B cell (primary cell): ENCODE measurements at regions not wholly inside any gene's neighbourhood (a gene's known extent, or its start where the extent isn't known, plus 50 kb on each side); places are given as distances from the start of the nearest gene placed in this dataset.

Experiments
- ATAC-seq: fragments of 200-7000 bp; cut with Tn5 transposase; one replicate; pipeline ENCODE4 v1.10.0; 2021; ENCODE audit warnings: low read depth, mild to moderate bottlenecking, moderate number of reproducible peaks, moderate library complexity
- CTCF ChIA-PET: fragments of 350-600 bp; sonication (Branson Sonifier 250); formaldehyde crosslinking; loops from one replicate; lab custom pipeline; 2021; ENCODE audit warnings: antibody characterized with exemption, inconsistent platforms; lab: Charles Lee
- POLR2A ChIA-PET: fragments of 350-600 bp; sonication (Branson Sonifier 250); formaldehyde crosslinking; loops from one replicate; lab custom pipeline; 2021; ENCODE audit warnings: antibody characterized with exemption; lab: Charles Lee
- DNase-seq: peaks from one replicate; pipeline ENCODE4 v3.0.0; 2013
- H2AFZ ChIP-seq: 2 replicates; pipeline ENCODE4 v1.6.1; 2012; ENCODE audit warnings: mild to moderate bottlenecking, low read depth, low read length; ENCODE audit not compliant: insufficient read depth, poor library complexity, severe bottlenecking
- H3K27ac ChIP-seq, 2 donors: 1 replicate in 1 of 2; 2 replicates in 1 of 2; pipeline ENCODE4 v1.5.1; 2012 to 2013; ENCODE audit warnings: low read length in 2 of 2, mild to moderate bottlenecking in 2 of 2, moderate library complexity in 1 of 2
- H3K27me3 ChIP-seq, 4 experiments: fragments of 200-600 bp in 1 of 4; sonication (generic) in 1 of 4; replicated peaks in 1 of 4; 1 replicate in 2 of 4; 2 replicates in 2 of 4; pipeline versions ENCODE4 v1.6.1 to v1.7.0; 2013 to 2016; ENCODE audit warnings: low read length in 3 of 4, mild to moderate bottlenecking in 2 of 4, mixed read lengths in 1 of 4, moderate library complexity in 1 of 4; ENCODE audit not compliant: insufficient read depth in 4 of 4, control insufficient read depth in 3 of 4; ENCODE audit errors: control extremely low read depth in 1 of 4
- H3K36me3 ChIP-seq, 2 experiments: replicated peaks in 1 of 2; 1 replicate in 1 of 2; 2 replicates in 1 of 2; pipeline versions ENCODE4 v1.6.1 to v1.7.1; 2013; ENCODE audit warnings: low read length in 1 of 2; ENCODE audit not compliant: insufficient read depth in 2 of 2, control insufficient read depth in 1 of 2; ENCODE audit errors: control extremely low read depth in 1 of 2, extremely low read depth in 1 of 2
- H3K4me1 ChIP-seq, 2 donors: fragments of 200-600 bp in 1 of 2; sonication (generic) in 1 of 2; 1 replicate in 1 of 2; 2 replicates in 1 of 2; pipeline versions ENCODE4 v1.5.1 to v1.6.1; 2013 to 2017; ENCODE audit warnings: low read length in 2 of 2; ENCODE audit not compliant: control insufficient read depth in 2 of 2, insufficient read depth in 2 of 2
- H3K4me2 ChIP-seq: replicated peaks from 2 replicates; pipeline ENCODE3; 2012; ENCODE audit warnings: mild to moderate bottlenecking, low read depth, low read length; ENCODE audit not compliant: poor library complexity, severe bottlenecking
- H3K4me3 ChIP-seq, 5 experiments: fragments of 200-600 bp in 1 of 5; sonication (generic) in 1 of 5; 1 replicate in 3 of 5; 2 replicates in 2 of 5; pipeline versions ENCODE4 v1.5.1 to v1.7.0; 2011 to 2016; ENCODE audit warnings: low read length in 4 of 5, mild to moderate bottlenecking in 4 of 5, low read depth in 2 of 5, control low read depth in 1 of 5, moderate library complexity in 1 of 5; ENCODE audit not compliant: insufficient read depth in 1 of 5; ENCODE audit errors: control extremely low read depth in 1 of 5, extremely low read depth in 1 of 5
- H3K79me2 ChIP-seq: fragments of 200-600 bp; sonication (generic); one replicate; pipeline ENCODE4 v1.6.0; 2016; ENCODE audit warnings: low read length; ENCODE audit not compliant: control insufficient read depth, insufficient read depth
- H3K9ac ChIP-seq: fragments of 200-600 bp; sonication (generic); 2 replicates; pipeline ENCODE4 v1.6.1; 2017; ENCODE audit warnings: mild to moderate bottlenecking, low read length, moderate library complexity
- H3K9me3 ChIP-seq, 3 donors: one replicate each; pipeline versions ENCODE4 v1.6.1 to v1.7.1; 2013; ENCODE audit warnings: low read length in 2 of 3; ENCODE audit not compliant: control insufficient read depth in 2 of 3, insufficient read depth in 1 of 3; ENCODE audit errors: control extremely low read depth in 1 of 3
- H4K20me1 ChIP-seq: 2 replicates; pipeline ENCODE4 v1.6.0; 2012; ENCODE audit warnings: mild to moderate bottlenecking, low read length; ENCODE audit not compliant: insufficient read depth, control insufficient read depth, poor library complexity, severe bottlenecking
- H3K27ac Mint-ChIP-seq: one replicate; pipeline ENCODE4 v1.8.0; 2021; ENCODE audit warnings: mixed read lengths
- H3K27me3 Mint-ChIP-seq: one replicate; pipeline ENCODE4 v1.8.0; 2021; ENCODE audit warnings: mixed read lengths
- H3K4me1 Mint-ChIP-seq: one replicate; pipeline ENCODE4 v1.8.0; 2021; ENCODE audit warnings: mixed read lengths
- H3K4me3 Mint-ChIP-seq: one replicate; pipeline ENCODE4 v1.8.0; 2021; ENCODE audit warnings: mixed read lengths
- H3K9me3 Mint-ChIP-seq: one replicate; pipeline ENCODE4 v1.8.0; 2022; ENCODE audit warnings: mixed read lengths; ENCODE audit not compliant: insufficient read depth
- EZH2 ChIP-seq: IDR thresholded peaks from 2 replicates; pipeline ENCODE4 v1.6.1; 2012; ENCODE audit warnings: borderline replicate concordance, low read depth, mild to moderate bottlenecking, moderate library complexity, low read length; ENCODE audit not compliant: insufficient read depth, poor library complexity, severe bottlenecking
- WGBS: methylation state at CpG from one replicate; pipeline ENCODE4 v1.1.5; 2013; ENCODE audit warnings: missing lambda C conversion rate; ENCODE audit not compliant: insufficient coverage; 5-methylcytosine and 5-hydroxymethylcytosine counted together
- intact Hi-C: fragments of 100-400 bp; cut with micrococcal nuclease; formaldehyde crosslinking; loops from one replicate; pipeline ENCODE4 v1.10.0; 2022
- TF ChIP-seq, protein P1 (sequence below): fragments of 200-600 bp; IDR thresholded peaks from one replicate; pipeline ENCODE4 v1.8.0; 2022; ENCODE audit warnings: antibody characterized with exemption, mild to moderate bottlenecking

DNA sequence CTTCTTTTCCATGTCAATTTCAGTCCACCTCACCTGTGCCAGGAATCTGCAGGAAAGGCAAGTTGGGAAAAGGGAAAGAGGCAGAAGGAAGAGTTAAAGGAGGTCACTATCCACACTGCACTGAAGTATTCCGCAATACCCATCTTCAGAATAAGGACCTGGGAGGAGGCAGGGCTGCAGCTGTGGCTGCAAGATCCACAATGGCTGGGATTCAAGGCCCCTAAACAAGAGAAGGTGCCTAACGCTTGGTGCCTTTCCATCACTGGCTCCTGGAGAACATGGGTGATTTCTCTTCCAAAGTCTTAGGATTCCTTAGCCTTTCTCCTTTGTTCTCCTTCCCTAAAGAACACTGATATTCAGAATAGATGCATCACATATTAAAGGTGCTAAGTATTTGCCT is 204.0 kb downstream of the GRIN2B start:
- no peaks in the 10 kb centered on the region for H4K20me1 ChIP-seq
- no peaks in the 10 kb centered on the region for H3K9me3 ChIP-seq
- no peaks in the 10 kb centered on the region for H3K36me3 ChIP-seq
- H3K4me1 Mint-ChIP-seq = no peaks in the 10 kb centered on the region
- H3K27ac ChIP-seq = no peak overlapping the region
- H3K4me1 ChIP-seq = no peaks in the 10 kb centered on the region
- no peaks in the 10 kb centered on the region for H3K79me2 ChIP-seq
- DNase-seq (no peak), ATAC-seq (no peak)
- no peak overlapping the region for H3K9ac ChIP-seq
- H2AFZ ChIP-seq = no peak overlapping the region
- no peak overlapping the region for H3K4me2 ChIP-seq
- CTCF ChIA-PET = no interaction called here
- 100% methylated on average over 1 of the region's 2 CpGs for WGBS
- no peaks in the 10 kb centered on the region for H3K9me3 Mint-ChIP-seq
- intact Hi-C loops = no loop called here
- no peak overlapping the region for H3K4me3 Mint-ChIP-seq
- H3K27ac Mint-ChIP-seq = no peak overlapping the region
- POLR2A ChIA-PET = no interaction called here
- H3K27me3 Mint-ChIP-seq = peaks cover 18% of the 10 kb centered on the region
- no peak overlapping the region for H3K4me3 ChIP-seq
- peaks cover 0 to 2% (median 0%) of the 10 kb centered on the region in 4 experiments for H3K27me3 ChIP-seq
- TF ChIP-seq, protein P1, sequence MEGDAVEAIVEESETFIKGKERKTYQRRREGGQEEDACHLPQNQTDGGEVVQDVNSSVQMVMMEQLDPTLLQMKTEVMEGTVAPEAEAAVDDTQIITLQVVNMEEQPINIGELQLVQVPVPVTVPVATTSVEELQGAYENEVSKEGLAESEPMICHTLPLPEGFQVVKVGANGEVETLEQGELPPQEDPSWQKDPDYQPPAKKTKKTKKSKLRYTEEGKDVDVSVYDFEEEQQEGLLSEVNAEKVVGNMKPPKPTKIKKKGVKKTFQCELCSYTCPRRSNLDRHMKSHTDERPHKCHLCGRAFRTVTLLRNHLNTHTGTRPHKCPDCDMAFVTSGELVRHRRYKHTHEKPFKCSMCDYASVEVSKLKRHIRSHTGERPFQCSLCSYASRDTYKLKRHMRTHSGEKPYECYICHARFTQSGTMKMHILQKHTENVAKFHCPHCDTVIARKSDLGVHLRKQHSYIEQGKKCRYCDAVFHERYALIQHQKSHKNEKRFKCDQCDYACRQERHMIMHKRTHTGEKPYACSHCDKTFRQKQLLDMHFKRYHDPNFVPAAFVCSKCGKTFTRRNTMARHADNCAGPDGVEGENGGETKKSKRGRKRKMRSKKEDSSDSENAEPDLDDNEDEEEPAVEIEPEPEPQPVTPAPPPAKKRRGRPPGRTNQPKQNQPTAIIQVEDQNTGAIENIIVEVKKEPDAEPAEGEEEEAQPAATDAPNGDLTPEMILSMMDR = no peak
- TF ChIP-seq EZH2 = no peak

DNA sequence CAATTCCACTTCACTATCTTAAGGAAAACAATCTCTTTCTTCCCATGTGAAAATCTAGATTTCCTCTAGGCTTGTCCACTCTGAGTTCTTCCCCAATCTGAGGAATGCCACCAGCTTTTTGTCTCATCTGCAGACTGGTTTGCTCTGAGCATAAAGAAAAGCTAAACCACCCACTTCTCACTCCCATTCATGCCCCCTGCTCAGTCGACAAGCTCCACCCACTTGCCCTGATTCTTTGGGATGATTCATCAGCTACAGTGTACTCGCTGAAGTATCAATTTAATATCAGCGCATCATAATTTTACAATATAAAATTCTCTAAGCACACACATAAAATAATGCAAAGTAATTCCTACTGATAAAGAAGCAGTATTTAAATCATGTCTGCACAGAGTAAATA is 209.1 kb downstream of the GRIN2B start:
- ChIA-PET CTCF (interaction anchor here (0.7 kb wide), 1 partner anchor 92 kb away, joined by 3 read pairs; no protein-coding TSS in a partner anchor), POLR2A (no interaction called here)
- H3K27me3 Mint-ChIP-seq = peaks cover 29% of the 10 kb centered on the region
- no peak overlapping the region for H2AFZ ChIP-seq
- H3K9ac ChIP-seq = no peak overlapping the region
- DNase-seq (no peak), ATAC-seq (no peak)
- no peaks in the 10 kb centered on the region for H3K79me2 ChIP-seq
- peaks cover 0 to 2% (median 0%) of the 10 kb centered on the region in 4 experiments for H3K27me3 ChIP-seq
- 100% methylated on average over 2 of the region's 3 CpGs for WGBS
- no peaks in the 10 kb centered on the region for H3K9me3 ChIP-seq
- H4K20me1 ChIP-seq = no peaks in the 10 kb centered on the region
- no peaks in the 10 kb centered on the region for H3K36me3 ChIP-seq
- H3K4me3 Mint-ChIP-seq = no peak overlapping the region
- no peaks in the 10 kb centered on the region for H3K4me1 Mint-ChIP-seq
- H3K4me3 ChIP-seq = no peak overlapping the region
- H3K4me2 ChIP-seq = no peak overlapping the region
- H3K27ac Mint-ChIP-seq = no peak overlapping the region
- H3K27ac ChIP-seq = no peak overlapping the region
- H3K4me1 ChIP-seq = no peaks in the 10 kb centered on the region
- no peak for TF ChIP-seq EZH2
- TF ChIP-seq, protein P1 = no peak
- intact Hi-C loops = no loop called here
- no peaks in the 10 kb centered on the region for H3K9me3 Mint-ChIP-seq
